GM12891 (cell line): ENCODE measurements at regions not wholly inside any gene's neighbourhood (a gene's known extent, or its start where the extent isn't known, plus 50 kb on each side); places are given as distances from the start of the nearest gene placed in this dataset.

Experiments
- POLR2A ChIP-seq: IDR thresholded peaks from 2 replicates; pipeline ENCODE4 v1.6.1; 2011; ENCODE audit warnings: low read depth, low read length, control low read depth
- POLR2AphosphoS5 ChIP-seq: IDR thresholded peaks from 2 replicates; pipeline ENCODE4 v1.6.1; 2011; ENCODE audit warnings: low read depth, low read length, control low read depth
- POU2F2 ChIP-seq: IDR thresholded peaks from 2 replicates; pipeline ENCODE4 v1.6.1; 2011; ENCODE audit warnings: low read depth, mild to moderate bottlenecking, control low read depth, low read length, moderate library complexity
- TAF1 ChIP-seq: IDR thresholded peaks from 2 replicates; pipeline ENCODE4 v1.6.1; 2011; ENCODE audit warnings: low read depth, low read length, control low read depth

GRCh38 chr6:19972221-19972620 is 135.1 kb downstream of the ID4 start:
- TF ChIP-seq POLR2AphosphoS5 (no peak), POLR2A (no peak), TAF1 (no peak), POU2F2 (no peak)
